DND-41 (cell line): ENCODE measurements at regions not wholly inside any gene's neighbourhood (a gene's known extent, or its start where the extent isn't known, plus 50 kb on each side); places are given as distances from the start of the nearest gene placed in this dataset.

ENCODE experiments used
- ATAC-seq: fragments of 200-7000 bp; cut with Tn5 transposase; 3 replicates; pipeline ENCODE4 v1.9.1; 2021; ENCODE audit warnings: low read depth; ENCODE audit not compliant: insufficient read depth
- DNase-seq: peaks from one replicate; pipeline ENCODE4 v3.0.0-alpha.2; 2020
- H2AFZ ChIP-seq: 2 replicates; pipeline ENCODE4 v1.6.0; 2012; ENCODE audit warnings: low read depth, low read length
- H3K27ac ChIP-seq: 2 replicates; pipeline ENCODE4 v1.5.1; 2012; ENCODE audit warnings: low read length, inconsistent platforms
- H3K27me3 ChIP-seq: fragments of 200-600 bp; sonication (generic); 2 replicates; pipeline ENCODE4 v1.6.0; 2012; ENCODE audit warnings: low read length, mild to moderate bottlenecking, inconsistent platforms; ENCODE audit not compliant: insufficient read depth, poor library complexity
- H3K36me3 ChIP-seq: 2 replicates; pipeline ENCODE4 v1.5.1; 2012; ENCODE audit warnings: low read length, inconsistent platforms; ENCODE audit not compliant: insufficient read depth
- H3K4me1 ChIP-seq: 2 replicates; pipeline ENCODE4 v1.5.1; 2012; ENCODE audit warnings: mild to moderate bottlenecking, low read length; ENCODE audit not compliant: insufficient read depth
- H3K4me2 ChIP-seq: 2 replicates; pipeline ENCODE4 v1.6.0; 2012; ENCODE audit warnings: mild to moderate bottlenecking, moderate library complexity, low read length, inconsistent platforms; ENCODE audit not compliant: insufficient read depth
- H3K4me3 ChIP-seq, 2 experiments: fragments of 200-600 bp in 1 of 2; shearing (Covaris generic) in 1 of 2; 2 replicates each; pipeline ENCODE4 v1.5.1; 2012 to 2016; ENCODE audit warnings: inconsistent platforms in 2 of 2, low read length in 2 of 2, mild to moderate bottlenecking in 2 of 2, low read depth in 1 of 2, moderate library complexity in 1 of 2
- H3K79me2 ChIP-seq: 2 replicates; pipeline ENCODE4 v1.6.0; 2012; ENCODE audit warnings: low read length, inconsistent platforms; ENCODE audit not compliant: insufficient read depth
- H3K9ac ChIP-seq: 2 replicates; pipeline ENCODE4 v1.6.0; 2012; ENCODE audit warnings: low read depth, mild to moderate bottlenecking, inconsistent platforms, low read length, moderate library complexity
- H3K9me3 ChIP-seq: 2 replicates; pipeline ENCODE4 v1.5.1; 2012; ENCODE audit warnings: low read length, moderate library complexity, mild to moderate bottlenecking, inconsistent platforms; ENCODE audit not compliant: insufficient read depth, severe bottlenecking
- H4K20me1 ChIP-seq: 2 replicates; pipeline ENCODE4 v1.6.0; 2012; ENCODE audit warnings: low read length; ENCODE audit not compliant: insufficient read depth
- EZH2 ChIP-seq: IDR thresholded peaks from 3 replicates; pipeline ENCODE4 v1.6.1; 2012; ENCODE audit warnings: borderline replicate concordance, low read depth, mild to moderate bottlenecking, moderate library complexity, low read length, inconsistent platforms; ENCODE audit not compliant: severe bottlenecking
- TF ChIP-seq, protein P1 (sequence below): IDR thresholded peaks from 2 replicates; pipeline ENCODE4 v1.5.1; 2012; ENCODE audit warnings: borderline replicate concordance, low read length, moderate library complexity, mild to moderate bottlenecking; ENCODE audit not compliant: poor library complexity, severe bottlenecking; ENCODE audit errors: extremely low read depth

DNA sequence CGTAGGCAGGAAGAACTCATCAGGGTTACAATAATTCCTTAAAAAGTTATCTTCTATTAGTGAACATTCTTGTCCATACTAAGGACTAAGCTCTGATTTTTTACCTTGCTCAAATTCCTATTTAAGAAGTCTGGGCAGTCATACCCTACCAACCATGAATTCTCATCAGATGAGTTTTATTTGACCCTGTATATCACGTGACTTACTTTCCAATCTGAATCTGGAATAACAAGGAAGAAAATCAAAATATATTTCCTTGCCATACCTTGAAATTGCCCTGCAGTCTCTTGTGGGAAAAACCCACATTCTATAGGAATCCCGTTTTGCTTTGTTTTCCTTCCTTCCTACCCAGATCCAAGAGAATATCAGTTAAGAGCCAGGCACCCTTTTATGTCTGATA, 352.7 kb downstream of the AKAIN1 start:
- no peak for DNase-seq
- H3K4me3 ChIP-seq = no peak overlapping the region
- H3K27me3 ChIP-seq = no peaks in the 10 kb centered on the region
- no peak for TF ChIP-seq EZH2
- TF ChIP-seq, protein P1, sequence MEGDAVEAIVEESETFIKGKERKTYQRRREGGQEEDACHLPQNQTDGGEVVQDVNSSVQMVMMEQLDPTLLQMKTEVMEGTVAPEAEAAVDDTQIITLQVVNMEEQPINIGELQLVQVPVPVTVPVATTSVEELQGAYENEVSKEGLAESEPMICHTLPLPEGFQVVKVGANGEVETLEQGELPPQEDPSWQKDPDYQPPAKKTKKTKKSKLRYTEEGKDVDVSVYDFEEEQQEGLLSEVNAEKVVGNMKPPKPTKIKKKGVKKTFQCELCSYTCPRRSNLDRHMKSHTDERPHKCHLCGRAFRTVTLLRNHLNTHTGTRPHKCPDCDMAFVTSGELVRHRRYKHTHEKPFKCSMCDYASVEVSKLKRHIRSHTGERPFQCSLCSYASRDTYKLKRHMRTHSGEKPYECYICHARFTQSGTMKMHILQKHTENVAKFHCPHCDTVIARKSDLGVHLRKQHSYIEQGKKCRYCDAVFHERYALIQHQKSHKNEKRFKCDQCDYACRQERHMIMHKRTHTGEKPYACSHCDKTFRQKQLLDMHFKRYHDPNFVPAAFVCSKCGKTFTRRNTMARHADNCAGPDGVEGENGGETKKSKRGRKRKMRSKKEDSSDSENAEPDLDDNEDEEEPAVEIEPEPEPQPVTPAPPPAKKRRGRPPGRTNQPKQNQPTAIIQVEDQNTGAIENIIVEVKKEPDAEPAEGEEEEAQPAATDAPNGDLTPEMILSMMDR = no peak
- H3K27ac ChIP-seq = no peak overlapping the region
- H3K4me2 ChIP-seq = no peak overlapping the region
- H3K4me1 ChIP-seq = no peaks in the 10 kb centered on the region
- no peaks in the 10 kb centered on the region for H4K20me1 ChIP-seq
- ATAC-seq = no peak
- no peaks in the 10 kb centered on the region for H3K36me3 ChIP-seq
- no peak overlapping the region for H2AFZ ChIP-seq
- no peak overlapping the region for H3K9ac ChIP-seq
- H3K79me2 ChIP-seq = no peaks in the 10 kb centered on the region
- peaks cover 3% of the 10 kb centered on the region for H3K9me3 ChIP-seq

DNA sequence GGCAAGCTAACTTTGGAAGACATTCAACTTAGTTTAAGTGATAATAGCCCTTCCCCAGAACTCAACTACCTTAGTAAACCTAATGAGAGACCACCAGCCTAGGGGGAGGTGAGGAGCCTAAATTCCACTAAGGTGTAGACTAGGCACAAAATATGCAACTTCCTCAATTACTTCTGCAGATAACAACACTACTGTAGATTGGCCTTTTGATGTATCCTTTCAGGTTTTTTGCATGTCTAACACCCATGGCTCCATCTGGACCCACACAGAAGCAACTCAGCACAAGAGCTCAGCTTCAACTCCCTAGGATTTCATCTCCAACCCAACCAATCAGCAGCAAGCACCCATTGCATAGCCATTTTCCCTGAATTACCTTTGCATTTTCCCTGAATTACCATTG, 353.3 kb downstream of the AKAIN1 start:
- Histone ChIP-seq H3K27ac (no peak overlapping the region), H3K27me3 (no peaks in the 10 kb centered on the region), H3K9ac (no peak overlapping the region), H3K4me1 (no peaks in the 10 kb centered on the region), H3K4me2 (no peak overlapping the region), H3K9me3 (peaks cover 3% of the 10 kb centered on the region), H3K4me3 (no peak overlapping the region), H4K20me1 (no peaks in the 10 kb centered on the region), H2AFZ (no peak overlapping the region), H3K36me3 (no peaks in the 10 kb centered on the region), H3K79me2 (no peaks in the 10 kb centered on the region)
- ATAC-seq (no peak), DNase-seq (no peak)
- TF ChIP-seq, protein P1 = no peak
- no peak for TF ChIP-seq EZH2

DNA sequence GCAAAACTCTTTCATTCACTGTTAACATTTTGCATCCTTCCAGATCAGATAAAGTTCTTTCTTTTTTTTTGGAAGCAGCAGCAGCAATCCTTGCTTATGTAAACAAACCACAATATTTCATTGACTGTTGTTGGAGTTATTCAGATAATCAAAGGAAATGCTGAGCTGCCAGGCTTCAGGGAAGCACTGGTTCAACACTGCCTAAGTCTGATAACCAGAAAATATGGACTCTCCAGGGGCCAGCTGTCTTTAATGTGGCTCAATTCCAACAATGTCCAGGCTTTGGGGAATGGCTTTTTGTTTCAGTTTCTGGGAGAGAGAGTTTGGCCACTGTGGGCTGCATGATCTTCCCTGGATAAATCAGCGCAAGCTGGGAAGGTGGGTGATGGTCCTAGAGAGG, 354.3 kb downstream of the AKAIN1 start:
- Histone ChIP-seq H3K9me3 (peaks cover 3% of the 10 kb centered on the region), H3K9ac (no peak overlapping the region), H3K4me3 (no peak overlapping the region), H3K36me3 (no peaks in the 10 kb centered on the region), H3K4me2 (no peak overlapping the region), H4K20me1 (no peaks in the 10 kb centered on the region), H3K27ac (no peak overlapping the region), H3K79me2 (no peaks in the 10 kb centered on the region), H2AFZ (no peak overlapping the region), H3K4me1 (no peaks in the 10 kb centered on the region), H3K27me3 (no peaks in the 10 kb centered on the region)
- no peak for ATAC-seq
- no peak for TF ChIP-seq EZH2
- DNase-seq = no peak

DNA sequence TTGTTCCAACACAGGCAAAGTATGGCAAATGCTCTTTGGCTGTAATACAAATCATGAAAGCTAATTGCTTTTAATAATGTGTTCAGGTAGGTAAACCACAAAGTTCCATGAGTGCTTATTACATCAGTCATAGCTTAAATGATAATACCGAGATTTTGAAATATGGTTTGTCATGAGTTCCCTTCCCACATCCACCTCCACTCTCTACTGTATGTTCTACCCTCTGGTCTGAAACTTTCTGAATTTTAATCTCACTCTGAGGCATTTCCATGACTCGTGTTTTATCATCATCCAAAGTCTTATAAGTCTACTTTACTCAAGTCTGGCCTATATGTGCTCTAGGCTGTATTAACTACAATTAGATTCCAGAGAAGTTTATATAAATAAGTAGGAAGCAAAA, 354.8 kb downstream of the AKAIN1 start:
- DNase-seq (no peak), ATAC-seq (no peak)
- no peak overlapping the region for H2AFZ ChIP-seq
- no peaks in the 10 kb centered on the region for H3K27me3 ChIP-seq
- H3K79me2 ChIP-seq = no peaks in the 10 kb centered on the region
- no peak overlapping the region for H3K9ac ChIP-seq
- TF ChIP-seq, protein P1 = no peak
- TF ChIP-seq EZH2 = no peak
- H3K9me3 ChIP-seq = peaks cover 3% of the 10 kb centered on the region
- no peak overlapping the region for H3K27ac ChIP-seq
- no peaks in the 10 kb centered on the region for H3K4me1 ChIP-seq
- H3K4me3 ChIP-seq = no peak overlapping the region
- no peaks in the 10 kb centered on the region for H3K36me3 ChIP-seq
- H4K20me1 ChIP-seq = no peaks in the 10 kb centered on the region
- H3K4me2 ChIP-seq = no peak overlapping the region
